NOMO-1 treated with DMSO at 0.1 percent for 48 hours (cell line): ENCODE measurements at regions not wholly inside any gene's neighbourhood (a gene's known extent, or its start where the extent isn't known, plus 50 kb on each side); places are given as distances from the start of the nearest gene placed in this dataset.
"Not testable (repeated sequence)": the region's sequence is repeated elsewhere in the genome, so short reads cannot be mapped to it uniquely, and the experiment has no call there.

Experiments
- DNase-seq: peaks from one replicate; lab custom pipeline; 2025; ENCODE audit not compliant: unreplicated experiment; lab: John Stamatoyannopoulos, UW

GRCh38 chr7:39824456-39825200 lies 125.4 kb upstream of the CDK13 start:
- DNase-seq: no peak

DNA sequence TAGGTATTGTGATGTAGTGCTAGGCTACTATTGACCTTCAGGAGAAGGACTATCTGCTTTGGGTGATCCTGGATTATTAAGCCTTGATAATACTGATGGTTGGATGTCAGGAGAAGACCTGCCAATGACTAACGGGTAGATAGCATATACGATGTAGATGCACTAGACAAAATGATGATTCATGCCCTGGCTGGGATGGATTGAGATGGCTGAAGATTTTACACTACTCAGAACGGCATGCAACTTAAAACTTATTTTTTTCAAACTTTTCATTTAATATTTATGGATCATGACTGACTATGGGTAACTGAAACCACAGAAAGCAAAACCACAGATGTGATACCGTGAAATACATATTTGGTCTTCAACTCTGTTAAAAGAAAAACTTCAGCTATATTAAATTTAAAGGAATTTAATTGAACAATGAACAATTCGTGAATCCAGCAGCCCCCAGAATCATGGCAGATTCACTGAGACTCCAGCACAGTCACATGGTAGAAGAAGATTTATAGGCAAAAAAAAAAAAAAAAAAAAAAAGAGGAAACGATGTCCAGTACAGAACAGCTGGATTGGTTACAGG lies 124.6 kb upstream of the CDK13 start:
- DNase-seq: peak; percentile 47

DNA sequence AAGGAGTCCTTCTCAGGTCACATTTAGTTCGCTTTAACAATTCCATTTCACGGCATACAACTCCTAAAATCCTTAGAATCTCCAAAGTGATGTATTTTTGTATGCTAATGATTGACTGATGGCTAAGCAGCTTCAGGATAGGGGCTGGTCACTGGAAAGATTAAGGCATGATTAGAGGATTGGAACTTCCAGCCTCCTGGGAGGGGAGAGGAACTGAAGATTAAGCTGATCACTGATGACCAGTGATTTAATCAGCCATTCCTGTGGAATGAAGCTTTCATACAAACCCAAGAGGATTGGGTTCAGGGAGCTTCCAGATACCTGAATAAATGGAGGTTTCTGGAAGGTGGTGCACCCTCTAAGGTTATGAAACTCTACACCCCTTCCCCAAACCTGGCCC lies 123.9 kb upstream of the CDK13 start:
- DNase-seq: no peak

DNA sequence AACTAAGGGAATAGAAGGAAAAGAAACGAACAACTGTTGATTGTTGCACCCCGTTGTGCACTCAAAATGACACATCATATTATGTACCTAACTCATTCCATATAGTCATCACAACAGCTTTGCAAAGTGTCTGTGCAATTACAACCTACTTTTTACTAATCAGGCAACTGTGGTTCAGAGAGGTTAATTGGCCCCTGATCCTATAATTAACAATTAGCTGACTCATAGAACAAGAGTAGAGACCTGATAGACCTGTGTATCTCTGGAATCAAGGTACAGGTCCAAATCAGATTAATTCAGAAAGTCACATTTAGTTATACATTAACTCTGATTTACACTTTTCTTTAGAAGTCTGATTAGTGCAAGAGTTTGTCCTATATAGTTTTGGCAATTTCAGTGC lies 122.5 kb upstream of the CDK13 start:
- DNase-seq: no peak

DNA sequence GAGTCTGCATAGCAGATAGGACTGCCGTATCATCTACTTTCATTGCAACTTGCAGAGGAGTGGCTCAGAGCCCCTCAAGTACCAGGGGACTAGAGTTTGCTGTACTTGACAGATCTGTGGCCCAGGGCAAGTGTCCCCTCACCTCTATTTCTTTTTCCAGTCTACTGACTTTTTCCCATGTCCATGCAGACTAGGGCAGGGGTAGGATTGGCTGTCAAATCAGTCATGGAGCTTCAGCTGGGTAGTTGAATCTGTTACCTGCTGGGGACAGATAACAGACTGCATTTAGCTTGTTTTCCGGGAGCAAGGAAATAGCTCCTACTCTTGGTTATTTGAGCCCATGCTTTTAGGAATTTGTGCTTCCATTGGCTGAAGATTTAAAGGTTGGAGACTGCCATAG lies 121.0 kb upstream of the CDK13 start:
- DNase-seq: no peak

DNA sequence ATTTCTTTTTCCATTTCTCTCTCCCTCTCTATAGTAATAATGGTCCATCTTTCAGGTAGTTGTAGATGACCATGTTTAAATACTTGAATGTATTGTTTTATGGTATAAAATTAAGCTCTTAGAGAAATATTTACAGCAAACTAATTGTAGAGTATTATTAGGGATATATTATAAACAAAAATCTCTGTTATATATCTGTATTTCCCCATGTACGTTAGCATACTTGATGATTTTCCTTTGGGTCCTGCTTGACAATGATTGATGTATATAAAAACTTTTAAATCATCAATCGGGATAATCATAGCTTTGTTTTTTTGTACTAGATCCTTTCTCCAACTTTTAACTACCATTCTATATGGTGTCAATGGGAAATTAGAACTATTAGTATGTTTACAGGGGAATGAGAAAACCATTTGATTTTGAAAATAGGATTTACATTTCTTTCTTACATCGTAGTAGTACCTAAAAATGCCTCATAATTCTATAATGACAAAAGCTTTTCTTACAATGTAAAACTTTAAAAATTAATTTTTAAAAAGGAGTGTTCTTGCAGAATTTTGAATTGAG lies 117.5 kb upstream of the CDK13 start:
- no peak for DNase-seq

- peak; percentile 5 for DNase-seq
Measured at GRCh38 chr7:39833180-39833799, 116.8 kb upstream of the CDK13 start.

- DNase-seq: not testable (repeated sequence)
Measured at GRCh38 chr7:39833865-39834634, 116.0 kb upstream of the CDK13 start.

- DNase-seq: peak; percentile 47
Measured at GRCh38 chr7:39838326-39838725, 111.7 kb upstream of the CDK13 start.

- DNase-seq: no peak
Measured at GRCh38 chr7:39845006-39845405, 105.0 kb upstream of the CDK13 start.

GRCh38 chr7:39847227-39847626 lies 102.8 kb upstream of the CDK13 start:
- DNase-seq: no peak

DNA sequence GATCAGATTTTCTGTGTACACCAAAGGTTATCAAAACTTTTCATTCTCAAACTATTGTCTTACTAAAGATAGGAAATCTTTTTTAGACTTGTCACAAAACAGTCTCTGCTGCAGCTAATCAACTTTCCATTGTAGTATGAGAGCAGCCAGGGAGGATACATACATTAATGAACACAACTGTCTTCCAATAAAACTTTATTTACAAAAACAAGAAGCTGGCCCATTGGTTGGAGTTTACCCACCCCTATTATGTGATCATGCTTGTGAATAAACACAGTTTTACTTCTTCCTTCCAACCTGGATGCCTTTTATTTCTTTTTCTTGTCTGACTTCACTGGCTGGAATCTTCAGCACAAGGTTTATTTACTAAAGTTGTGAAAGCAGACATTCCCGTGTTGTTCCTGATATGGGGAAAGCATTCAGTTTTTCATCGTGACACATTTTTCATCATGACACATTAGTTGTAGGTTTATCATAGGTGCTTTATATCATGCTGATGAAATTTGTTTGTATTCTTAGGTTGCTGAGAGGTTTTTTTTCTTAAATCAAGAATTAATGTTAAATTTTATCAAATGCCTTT lies 98.5 kb upstream of the CDK13 start:
- no peak for DNase-seq

GRCh38 chr7:39854616-39855324 lies 95.3 kb upstream of the CDK13 start:
- not testable (repeated sequence) for DNase-seq

DNA sequence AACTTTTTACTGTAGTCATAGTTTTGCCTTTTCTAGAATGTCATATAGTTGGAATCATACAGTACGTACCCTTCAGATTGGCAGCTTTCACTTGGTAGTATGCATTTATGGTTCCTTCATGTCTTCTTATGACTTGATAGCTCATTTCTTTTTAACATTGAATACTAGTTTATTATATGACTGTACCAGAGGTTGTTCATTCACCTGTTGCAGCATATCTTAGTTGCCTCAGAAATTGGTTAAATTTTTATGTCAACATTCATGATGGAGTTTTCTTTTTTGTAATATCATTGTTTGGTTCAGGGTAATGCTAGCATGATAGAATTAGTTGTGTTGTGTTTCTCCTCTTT lies 94.8 kb upstream of the CDK13 start:
- no peak for DNase-seq

DNA sequence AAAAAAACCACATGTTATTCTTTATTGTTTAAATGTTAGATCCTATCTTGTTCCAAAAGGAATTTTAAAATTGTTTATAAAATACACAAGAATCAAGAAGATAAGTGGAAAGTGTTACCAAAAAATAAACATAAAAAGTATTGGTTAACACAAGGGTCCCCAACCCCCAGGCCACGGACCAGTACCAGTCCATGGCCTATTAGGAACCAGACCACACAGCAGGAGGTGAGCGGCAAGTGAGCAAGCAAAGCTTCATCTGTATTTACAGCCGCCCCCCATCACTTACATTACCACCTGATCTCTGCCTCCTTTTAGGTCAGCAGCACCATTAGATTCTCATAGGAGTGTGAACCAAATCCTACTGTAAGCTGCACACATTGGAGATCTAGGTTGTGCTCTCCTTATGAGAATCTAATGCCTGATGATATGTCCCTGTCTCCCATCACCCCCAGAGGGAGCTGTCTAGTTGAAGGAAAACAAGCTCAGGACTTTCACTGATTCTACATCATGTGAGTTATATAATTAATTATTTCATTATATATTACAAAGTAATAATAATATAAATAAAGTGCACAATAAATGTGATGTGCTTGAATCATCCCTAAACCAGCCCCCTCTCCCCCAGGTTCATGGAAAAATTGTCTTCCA lies 86.3 kb upstream of the CDK13 start:
- not testable (repeated sequence) for DNase-seq

DNA sequence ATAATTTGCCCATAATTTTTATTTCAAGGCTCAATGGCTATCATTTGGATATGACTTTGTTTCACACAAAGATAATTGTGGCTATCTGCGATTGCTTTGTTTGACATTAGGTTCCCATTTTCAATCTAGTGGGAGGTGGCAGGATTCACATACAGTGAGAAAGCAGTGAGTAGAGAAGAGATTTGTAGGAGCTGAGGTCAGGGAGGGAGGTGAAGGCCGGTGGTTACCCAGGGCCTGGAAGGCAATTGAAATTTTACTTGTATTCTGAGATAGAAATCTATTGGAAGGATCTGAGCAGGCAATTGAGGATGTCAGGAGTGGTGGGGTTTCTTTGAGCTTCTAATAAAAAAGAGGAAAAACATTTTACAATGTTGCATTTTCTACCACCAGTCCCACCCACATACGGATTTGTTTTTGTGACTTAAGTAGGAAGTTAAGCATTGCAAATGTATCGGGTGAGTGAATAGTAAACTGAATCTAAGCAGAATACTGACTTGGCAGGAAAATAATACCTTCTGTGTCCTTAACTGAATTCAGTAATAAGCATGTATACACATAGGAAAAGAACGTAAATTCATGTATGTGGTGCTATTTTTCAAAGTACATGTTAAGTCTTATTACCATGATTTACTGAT lies 80.1 kb upstream of the CDK13 start:
- DNase-seq: not testable (repeated sequence)

- DNase-seq: not testable (repeated sequence)
Measured at GRCh38 chr7:39871610-39872009, 78.4 kb upstream of the CDK13 start.

- DNase-seq: no peak
Measured at GRCh38 chr7:39880556-39880955, 69.5 kb upstream of the CDK13 start.

- DNase-seq: no peak
Measured at GRCh38 chr7:39882148-39882784, 67.8 kb upstream of the CDK13 start.
